HUES6 (cell line): ENCODE measurements at regions not wholly inside any gene's neighbourhood (a gene's known extent, or its start where the extent isn't known, plus 50 kb on each side); places are given as distances from the start of the nearest gene placed in this dataset.

Experiments
- H3K27ac ChIP-seq: 2 replicates; pipeline ENCODE4 v1.7.0; 2013; ENCODE audit warnings: low read depth, mild to moderate bottlenecking, low read length, inconsistent platforms
- H3K27me3 ChIP-seq: 2 replicates; pipeline ENCODE4 v1.6.1; 2013; ENCODE audit warnings: low read length; ENCODE audit not compliant: control insufficient read depth, insufficient read depth
- H3K36me3 ChIP-seq: 2 replicates; pipeline ENCODE4 v1.6.1; 2013; ENCODE audit warnings: low read length; ENCODE audit not compliant: control insufficient read depth, insufficient read depth
- H3K4me1 ChIP-seq: 2 replicates; pipeline ENCODE4 v1.6.1; 2013; ENCODE audit warnings: low read length; ENCODE audit not compliant: control insufficient read depth, insufficient read depth
- H3K4me3 ChIP-seq: 2 replicates; pipeline ENCODE4 v1.5.1; 2013; ENCODE audit warnings: low read depth, low read length
- H3K9ac ChIP-seq: one replicate; pipeline ENCODE4 v1.6.1; 2013; ENCODE audit warnings: mild to moderate bottlenecking, low read length
- H3K9me3 ChIP-seq: 2 replicates; pipeline ENCODE4 v1.6.1; 2013; ENCODE audit warnings: low read depth, low read length; ENCODE audit not compliant: control insufficient read depth, insufficient read depth

DNA sequence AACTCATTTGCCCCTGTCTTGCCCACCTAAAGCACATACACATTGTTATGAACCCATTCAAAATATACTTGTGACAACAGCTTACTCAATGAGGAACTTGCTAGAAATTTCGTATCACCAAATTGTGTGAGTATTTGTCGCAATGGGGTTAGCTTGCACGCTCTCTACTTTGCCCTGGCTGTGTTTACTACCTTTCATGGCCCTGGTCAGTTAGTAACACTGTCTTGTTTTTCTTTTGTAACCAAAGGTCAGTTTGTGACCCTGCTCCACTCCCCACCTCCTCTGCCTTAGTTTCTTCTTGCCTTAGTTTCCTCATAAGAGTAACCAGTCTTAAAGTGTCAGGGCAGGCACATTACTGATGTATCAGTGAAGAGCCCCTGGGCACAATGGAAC is 205.8 kb upstream of the EEA1 start:
- Histone ChIP-seq H3K27ac (no peak overlapping the region), H3K36me3 (no peaks in the 10 kb centered on the region), H3K9me3 (no peaks in the 10 kb centered on the region), H3K9ac (no peak overlapping the region), H3K4me1 (no peaks in the 10 kb centered on the region), H3K27me3 (no peaks in the 10 kb centered on the region), H3K4me3 (no peak overlapping the region)

DNA sequence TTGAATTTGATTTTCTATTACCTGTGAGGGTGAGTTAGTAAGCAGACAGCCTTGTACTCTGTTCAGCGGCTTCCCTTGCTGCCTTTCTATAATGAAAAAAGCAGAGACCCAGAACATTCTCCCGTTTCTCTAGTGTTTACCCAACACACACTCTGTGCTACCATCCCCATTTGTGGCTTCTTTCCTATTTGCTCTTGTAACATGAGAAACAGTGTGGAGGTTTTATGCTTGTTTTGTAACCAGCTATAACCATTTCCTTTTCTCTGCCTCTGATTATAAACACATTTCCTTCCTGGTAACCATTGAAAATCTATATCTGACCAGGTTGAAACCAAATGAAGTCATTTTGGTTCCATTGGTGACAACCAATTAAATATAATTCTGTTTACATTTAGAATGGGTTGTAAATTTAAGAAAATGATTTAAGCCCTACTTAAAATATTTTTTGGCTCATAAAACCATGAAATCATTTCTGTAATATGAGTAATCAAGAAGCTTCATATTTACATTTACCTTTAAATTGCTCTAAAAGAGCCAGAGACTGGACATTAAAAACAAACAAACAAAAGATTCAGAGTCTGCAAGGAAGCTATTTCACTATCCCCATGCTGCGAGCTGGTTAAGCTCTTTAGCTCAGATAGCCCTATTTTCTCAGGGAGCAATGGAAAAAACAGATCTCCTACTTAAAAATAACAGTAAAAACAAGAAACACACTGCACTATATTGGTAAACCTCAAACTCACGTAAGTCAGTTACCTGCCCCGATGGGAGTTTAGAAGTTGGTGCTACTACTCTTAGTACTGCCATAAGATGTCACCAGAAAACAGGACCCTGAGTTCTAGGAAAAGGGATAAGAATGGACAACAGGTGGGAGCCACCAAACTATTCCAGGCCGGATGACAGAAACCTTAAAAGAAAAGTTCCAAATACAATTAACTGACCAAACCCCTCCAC is 206.5 kb upstream of the EEA1 start:
- no peaks in the 10 kb centered on the region for H3K27me3 ChIP-seq
- no peaks in the 10 kb centered on the region for H3K9me3 ChIP-seq
- no peak overlapping the region for H3K9ac ChIP-seq
- H3K36me3 ChIP-seq = no peaks in the 10 kb centered on the region
- H3K4me3 ChIP-seq = no peak overlapping the region
- H3K27ac ChIP-seq = no peak overlapping the region
- H3K4me1 ChIP-seq = no peaks in the 10 kb centered on the region

DNA sequence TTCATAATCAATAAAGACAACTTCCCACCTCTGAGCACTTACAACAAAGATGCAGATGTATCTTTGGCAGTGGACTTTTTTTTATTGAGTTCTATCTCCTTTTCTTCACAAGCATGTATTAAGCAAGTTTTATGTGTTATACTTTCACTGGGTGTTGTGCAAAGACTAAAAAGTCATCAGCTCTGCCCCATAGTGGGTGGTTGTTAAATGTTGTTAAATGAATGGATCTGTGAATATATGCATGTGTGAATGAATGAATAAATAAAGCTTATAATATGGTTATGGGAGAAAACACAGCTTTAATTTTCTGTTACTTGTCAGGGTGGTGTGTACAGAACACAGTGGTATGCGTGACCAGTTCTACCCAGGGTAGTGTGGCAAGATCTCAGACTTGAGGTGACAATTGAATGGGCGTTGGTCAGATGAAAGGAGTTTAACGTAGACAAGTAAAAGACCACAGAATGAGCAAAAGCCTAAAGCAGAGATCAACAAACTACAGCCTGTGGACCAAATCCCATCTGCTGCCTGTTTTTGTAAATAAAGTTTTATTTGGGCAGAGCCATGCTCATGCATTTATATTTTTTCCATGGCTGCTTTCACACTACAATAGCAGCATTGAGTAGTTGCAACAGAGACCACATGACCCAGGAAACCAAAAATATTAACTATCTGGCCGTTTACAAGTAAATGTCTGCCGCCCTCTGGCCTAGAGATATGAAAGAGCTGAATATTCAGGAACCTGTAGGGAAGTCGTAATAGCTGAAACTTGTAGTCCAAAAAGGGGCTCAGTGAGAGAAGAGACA is 207.4 kb upstream of the EEA1 start:
- Histone ChIP-seq H3K9ac (no peak overlapping the region), H3K4me3 (no peak overlapping the region), H3K4me1 (no peaks in the 10 kb centered on the region), H3K27me3 (no peaks in the 10 kb centered on the region), H3K27ac (no peak overlapping the region), H3K36me3 (no peaks in the 10 kb centered on the region), H3K9me3 (no peaks in the 10 kb centered on the region)

DNA sequence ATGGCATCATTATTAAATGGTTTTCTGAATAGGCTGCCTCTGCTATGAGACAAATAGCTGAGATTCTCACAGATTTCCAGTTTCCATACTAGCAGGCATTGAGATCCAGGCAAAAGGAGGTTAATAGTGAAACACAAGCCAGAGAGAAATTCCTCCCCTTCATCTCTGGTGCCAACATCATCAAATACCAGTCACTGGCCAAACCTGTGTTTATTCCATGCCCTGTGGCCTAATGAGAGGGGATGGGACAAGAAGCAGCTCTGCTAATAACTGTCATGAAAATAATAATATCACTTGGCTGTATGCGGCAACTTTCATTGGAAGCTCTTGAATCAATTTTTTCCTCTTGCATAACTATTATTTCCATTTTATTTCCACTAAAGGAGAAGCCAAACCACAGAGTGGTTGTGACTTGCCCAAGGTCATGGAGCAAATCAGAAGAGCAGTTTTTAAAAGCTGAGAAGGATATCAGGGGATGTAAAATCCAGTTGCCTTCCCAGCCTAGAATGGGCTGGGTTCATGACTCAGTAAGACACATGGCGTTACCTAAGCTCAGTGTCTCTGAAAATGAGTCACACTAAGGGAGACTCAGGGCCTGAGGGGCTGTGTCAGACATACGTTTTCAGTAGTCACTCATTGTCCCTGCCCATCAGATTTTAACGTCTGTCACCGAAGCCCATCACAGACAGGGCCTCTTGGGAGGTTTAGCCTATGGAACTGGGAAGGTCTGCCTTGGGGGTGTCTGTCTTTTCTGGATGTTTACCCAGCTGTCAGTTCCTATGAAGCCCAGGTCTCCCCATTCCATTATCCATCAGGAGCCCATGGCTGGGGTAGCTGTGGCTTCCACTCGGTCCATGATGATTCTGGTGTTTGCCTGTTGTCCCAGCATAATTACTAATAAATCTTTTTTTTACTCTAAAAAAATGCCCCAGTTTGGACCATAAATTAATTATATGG is 208.8 kb upstream of the EEA1 start:
- Histone ChIP-seq H3K27ac (no peak overlapping the region), H3K4me1 (no peaks in the 10 kb centered on the region), H3K27me3 (no peaks in the 10 kb centered on the region), H3K9me3 (no peaks in the 10 kb centered on the region), H3K4me3 (no peak overlapping the region), H3K9ac (no peak overlapping the region), H3K36me3 (no peaks in the 10 kb centered on the region)

DNA sequence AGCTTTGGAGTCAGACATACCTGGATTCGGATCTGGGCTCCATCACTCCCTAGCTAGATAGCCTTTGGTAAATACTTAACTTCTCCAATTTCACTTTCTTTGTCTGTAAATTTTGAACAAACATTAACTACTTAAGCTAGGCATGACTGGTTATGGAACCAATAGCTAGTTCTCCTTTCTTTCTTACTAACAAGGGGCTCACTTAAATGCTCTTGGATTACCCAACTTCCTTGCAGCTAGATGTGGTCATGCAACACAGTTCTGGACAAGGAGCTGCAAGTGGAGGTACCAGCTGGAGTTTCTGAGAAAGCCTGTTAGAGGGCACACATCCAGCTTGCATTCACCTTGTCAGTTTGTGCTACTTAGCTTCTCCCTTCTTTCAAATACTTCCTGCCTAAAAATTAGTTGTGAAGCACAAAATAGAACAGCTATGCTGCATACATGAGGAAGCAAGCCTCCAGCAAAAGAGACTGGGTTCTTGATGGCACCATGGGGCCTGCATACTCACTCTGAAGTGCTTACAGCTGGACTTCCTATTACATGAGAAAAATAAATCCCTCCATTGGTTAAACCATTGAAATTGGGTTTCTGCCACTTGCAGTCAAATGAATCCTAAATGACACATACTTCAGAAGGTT is 210.1 kb upstream of the EEA1 start:
- no peaks in the 10 kb centered on the region for H3K36me3 ChIP-seq
- no peak overlapping the region for H3K4me3 ChIP-seq
- no peaks in the 10 kb centered on the region for H3K9me3 ChIP-seq
- H3K27ac ChIP-seq = no peak overlapping the region
- H3K27me3 ChIP-seq = no peaks in the 10 kb centered on the region
- H3K4me1 ChIP-seq = no peaks in the 10 kb centered on the region; the same call in 1 of the 2 replicates
- no peak overlapping the region for H3K9ac ChIP-seq

DNA sequence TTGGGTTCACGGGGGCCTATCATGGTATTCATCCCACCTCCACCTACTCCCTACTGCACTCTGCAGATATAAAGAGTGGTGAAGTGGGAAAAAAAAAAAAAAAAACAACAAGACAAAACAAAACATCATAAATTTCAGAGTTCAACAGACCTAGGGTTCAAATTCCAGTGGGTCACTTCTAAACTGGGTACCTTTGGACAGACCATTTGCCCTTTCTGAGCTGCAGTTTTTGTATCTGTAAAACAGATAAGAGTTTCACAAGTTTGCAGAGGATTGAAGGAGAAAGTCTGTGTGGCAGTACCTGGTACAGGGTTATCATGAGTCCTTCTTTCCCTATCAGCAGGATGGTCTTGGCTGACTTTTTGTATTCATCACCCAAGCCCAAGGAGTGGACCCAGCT is 211.2 kb upstream of the EEA1 start:
- no peaks in the 10 kb centered on the region for H3K36me3 ChIP-seq
- no peak overlapping the region for H3K9ac ChIP-seq
- no peak overlapping the region for H3K4me3 ChIP-seq
- H3K4me1 ChIP-seq = no peaks in the 10 kb centered on the region; the same call in 1 of the 2 replicates
- no peaks in the 10 kb centered on the region for H3K27me3 ChIP-seq
- no peaks in the 10 kb centered on the region for H3K9me3 ChIP-seq
- H3K27ac ChIP-seq = no peak overlapping the region

DNA sequence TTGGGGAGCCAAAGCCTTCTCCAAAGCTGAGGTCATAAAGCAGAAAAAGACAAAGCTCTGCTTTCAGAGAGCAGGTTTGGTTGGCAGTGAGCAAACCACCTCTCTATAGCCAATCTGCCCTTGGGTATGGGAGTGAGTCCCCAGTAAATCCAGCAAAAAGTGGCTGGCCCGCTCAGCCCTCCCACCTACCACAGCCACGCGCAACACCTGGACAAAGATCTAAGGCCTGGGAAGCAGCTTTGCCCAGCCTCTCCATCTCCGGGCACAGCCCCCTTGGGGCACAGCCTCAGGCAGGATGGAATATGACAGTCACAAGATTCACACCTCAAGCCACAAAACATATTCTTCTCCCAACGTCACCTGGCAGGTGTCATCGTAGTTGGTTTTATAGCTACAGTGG is 211.7 kb upstream of the EEA1 start:
- H3K27me3 ChIP-seq = no peaks in the 10 kb centered on the region
- no peak overlapping the region for H3K4me3 ChIP-seq
- no peak overlapping the region for H3K9ac ChIP-seq
- H3K4me1 ChIP-seq = no peaks in the 10 kb centered on the region; the same call in 1 of the 2 replicates
- no peak overlapping the region for H3K27ac ChIP-seq
- H3K36me3 ChIP-seq = no peaks in the 10 kb centered on the region
- H3K9me3 ChIP-seq = no peaks in the 10 kb centered on the region

DNA sequence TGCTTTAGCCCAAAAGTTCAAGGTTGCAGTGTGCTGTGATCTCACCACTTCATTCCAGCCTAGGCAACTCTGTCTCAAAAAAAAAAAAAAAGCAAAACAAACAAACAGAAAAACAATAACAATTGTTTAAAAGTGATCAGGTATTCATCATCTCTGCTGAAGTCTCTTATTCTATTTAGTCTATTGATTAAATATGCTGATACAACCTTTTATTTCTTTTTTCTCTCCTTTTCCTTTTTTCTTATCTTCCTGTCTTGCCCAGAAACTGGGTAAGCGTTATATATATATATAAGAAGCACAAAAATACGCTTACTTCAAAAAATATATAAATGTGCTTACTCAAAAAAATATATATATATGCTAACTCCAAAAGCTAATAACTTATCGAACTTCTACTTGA is 213.8 kb upstream of the EEA1 start:
- Histone ChIP-seq H3K9me3 (no peaks in the 10 kb centered on the region), H3K4me3 (no peak overlapping the region), H3K36me3 (no peaks in the 10 kb centered on the region), H3K27me3 (no peaks in the 10 kb centered on the region), H3K4me1 (no peaks in the 10 kb centered on the region; the same call in 1 of the 2 replicates), H3K27ac (no peak overlapping the region), H3K9ac (no peak overlapping the region)

DNA sequence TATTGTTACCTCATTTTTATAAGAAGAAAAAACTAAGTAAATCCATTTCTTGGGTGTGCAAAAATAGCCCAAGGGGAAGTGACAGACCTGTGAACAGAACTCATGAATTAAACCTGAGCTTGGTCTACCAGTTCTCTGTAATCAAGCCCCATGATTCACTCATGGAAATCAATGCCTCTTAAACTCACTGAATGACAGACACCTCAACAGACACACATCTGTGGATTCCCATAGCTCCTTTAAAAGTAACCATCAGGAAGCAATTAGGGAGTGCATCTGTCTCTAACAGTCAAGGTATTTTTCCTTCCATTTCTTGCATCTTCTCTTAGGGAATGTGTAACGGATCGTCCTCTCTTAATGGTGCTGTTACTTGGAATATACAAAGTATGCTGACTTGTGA is 215.0 kb upstream of the EEA1 start:
- Histone ChIP-seq H3K4me3 (no peak overlapping the region), H3K36me3 (no peaks in the 10 kb centered on the region), H3K9ac (no peak overlapping the region), H3K9me3 (no peaks in the 10 kb centered on the region), H3K27me3 (no peaks in the 10 kb centered on the region), H3K4me1 (no peaks in the 10 kb centered on the region; the same call in 1 of the 2 replicates), H3K27ac (no peak overlapping the region)

DNA sequence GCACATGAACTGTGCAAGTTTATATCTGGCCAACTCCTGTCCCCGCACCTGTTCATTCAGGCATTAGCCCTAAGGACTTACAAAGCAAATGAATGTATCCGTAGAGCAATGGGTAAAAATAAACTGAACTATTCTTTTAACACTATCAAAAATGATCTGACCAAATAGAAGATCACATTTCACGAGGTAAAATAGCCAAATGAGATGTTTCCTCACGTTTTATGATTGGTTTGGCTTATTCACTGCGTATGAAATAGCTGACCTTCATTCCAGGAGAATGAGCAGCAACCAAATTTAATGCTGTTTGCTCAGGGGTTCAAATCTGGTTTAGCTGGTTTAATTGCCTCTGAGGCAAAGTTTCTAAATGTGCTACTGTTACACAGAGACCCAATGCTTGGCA is 216.0 kb upstream of the EEA1 start:
- no peaks in the 10 kb centered on the region for H3K9me3 ChIP-seq
- H3K27me3 ChIP-seq = no peaks in the 10 kb centered on the region
- H3K4me1 ChIP-seq = no peaks in the 10 kb centered on the region; the same call in 1 of the 2 replicates
- no peak overlapping the region for H3K27ac ChIP-seq
- no peak overlapping the region for H3K9ac ChIP-seq
- no peak overlapping the region for H3K4me3 ChIP-seq
- no peaks in the 10 kb centered on the region for H3K36me3 ChIP-seq
